Astrocyte (in vitro differentiated cells and primary cell): ENCODE measurements at regions not wholly inside any gene's neighbourhood (a gene's known extent, or its start where the extent isn't known, plus 50 kb on each side); places are given as distances from the start of the nearest gene placed in this dataset.

Experiments
- DNase-seq: peaks from one replicate; pipeline ENCODE4 v3.0.0-alpha.2; 2010; ENCODE audit warnings: low read depth
- FAIRE-seq: peaks from 2 replicates; lab custom pipeline; 2011; peaks lifted over from hg19 to GRCh38; lab: Jason Lieb, UNC
- H2AFZ ChIP-seq: 2 replicates; pipeline ENCODE4 v1.6.0; 2012; ENCODE audit warnings: low read depth, low read length, inconsistent platforms
- H3K27ac ChIP-seq: 2 replicates; pipeline ENCODE4 v1.5.1; 2011; ENCODE audit warnings: low read depth, low read length, inconsistent platforms
- H3K27me3 ChIP-seq: 2 replicates; pipeline ENCODE4 v1.6.0; 2011; ENCODE audit warnings: low read length, inconsistent platforms; ENCODE audit not compliant: insufficient read depth
- H3K36me3 ChIP-seq: 2 replicates; pipeline ENCODE4 v1.5.1; 2011; ENCODE audit warnings: low read length, inconsistent platforms; ENCODE audit not compliant: insufficient read depth
- H3K4me1 ChIP-seq: 2 replicates; pipeline ENCODE4 v1.5.1; 2011; ENCODE audit warnings: low read length, inconsistent platforms; ENCODE audit not compliant: insufficient read depth
- H3K4me2 ChIP-seq: 2 replicates; pipeline ENCODE4 v1.6.0; 2012; ENCODE audit warnings: low read length, inconsistent platforms
- H3K4me3 ChIP-seq: 2 replicates; pipeline ENCODE4 v1.5.1; 2011; ENCODE audit warnings: low read depth, mild to moderate bottlenecking, low read length, inconsistent platforms; ENCODE audit not compliant: insufficient read depth
- H3K79me2 ChIP-seq: 2 replicates; pipeline ENCODE4 v1.6.0; 2012; ENCODE audit warnings: mild to moderate bottlenecking, low read length, inconsistent platforms; ENCODE audit not compliant: insufficient read depth
- H3K9ac ChIP-seq: 2 replicates; pipeline ENCODE4 v1.6.0; 2012; ENCODE audit warnings: mild to moderate bottlenecking, low read length, inconsistent platforms
- H3K9me3 ChIP-seq: 2 replicates; pipeline ENCODE4 v1.5.1; 2012; ENCODE audit warnings: low read depth, mild to moderate bottlenecking, low read length, inconsistent platforms; ENCODE audit not compliant: insufficient read depth
- H4K20me1 ChIP-seq: 2 replicates; pipeline ENCODE4 v1.6.0; 2012; ENCODE audit warnings: low read length, inconsistent platforms; ENCODE audit not compliant: insufficient read depth
- H3K27ac Mint-ChIP-seq: one replicate; pipeline ENCODE4 v1.8.0; 2021; ENCODE audit warnings: mild to moderate bottlenecking, mixed read lengths; ENCODE audit not compliant: unreplicated experiment
- H3K27me3 Mint-ChIP-seq: one replicate; pipeline ENCODE4 v1.8.0; 2021; ENCODE audit warnings: low read depth, mixed read lengths; ENCODE audit not compliant: unreplicated experiment
- H3K36me3 Mint-ChIP-seq: one replicate; pipeline ENCODE4 v1.8.0; 2021; ENCODE audit warnings: low read depth, mixed read lengths; ENCODE audit not compliant: unreplicated experiment
- H3K4me1 Mint-ChIP-seq: one replicate; pipeline ENCODE4 v1.8.0; 2021; ENCODE audit warnings: low read depth, mixed read lengths; ENCODE audit not compliant: unreplicated experiment
- H3K4me3 Mint-ChIP-seq: one replicate; pipeline ENCODE4 v1.8.0; 2021; ENCODE audit warnings: mild to moderate bottlenecking, moderate library complexity, mixed read lengths; ENCODE audit not compliant: unreplicated experiment
- H3K9me3 Mint-ChIP-seq: one replicate; pipeline ENCODE4 v1.8.0; 2021; ENCODE audit warnings: mild to moderate bottlenecking, mixed read lengths; ENCODE audit not compliant: unreplicated experiment
- CTCF ChIP-seq: IDR thresholded peaks from 2 replicates; pipeline ENCODE4 v1.5.1; 2011; ENCODE audit warnings: low read depth, mild to moderate bottlenecking, inconsistent platforms, low read length, moderate library complexity; ENCODE audit not compliant: insufficient read depth
- EZH2 ChIP-seq: IDR thresholded peaks from 2 replicates; pipeline ENCODE4 v1.6.1; 2012; ENCODE audit warnings: mild to moderate bottlenecking, low read length, inconsistent platforms; ENCODE audit not compliant: insufficient read depth

- H3K27me3 ChIP-seq, result no peaks in the 10 kb centered on the region
- no peak overlapping the region for H3K27ac Mint-ChIP-seq
- no peak for DNase-seq
- H3K36me3 ChIP-seq, result no peaks in the 10 kb centered on the region
- peaks cover 7% of the 10 kb centered on the region for H3K9me3 Mint-ChIP-seq
- no peaks in the 10 kb centered on the region for H3K36me3 Mint-ChIP-seq
- no peaks in the 10 kb centered on the region for H3K79me2 ChIP-seq
- FAIRE-seq, result no peak
- H4K20me1 ChIP-seq, result no peaks in the 10 kb centered on the region
- no peaks in the 10 kb centered on the region for H3K9me3 ChIP-seq
- no peak for TF ChIP-seq EZH2
- TF ChIP-seq CTCF, result no peak
- peaks cover 26% of the 10 kb centered on the region for H3K4me1 ChIP-seq
- no peak overlapping the region for H2AFZ ChIP-seq
- H3K4me3 Mint-ChIP-seq, result no peak overlapping the region
- no peak overlapping the region for H3K27ac ChIP-seq
- H3K9ac ChIP-seq, result no peak overlapping the region
- H3K4me2 ChIP-seq, result no peak overlapping the region
- H3K4me1 Mint-ChIP-seq, result peaks cover 26% of the 10 kb centered on the region
- H3K4me3 ChIP-seq, result no peak overlapping the region
- no peaks in the 10 kb centered on the region for H3K27me3 Mint-ChIP-seq
Observed at GRCh38 chr18:22697561-22697960, 235.6 kb upstream of the RBBP8 start.

- Mint-ChIP-seq H3K4me3 (no peak overlapping the region), H3K9me3 (peaks cover 6% of the 10 kb centered on the region), H3K27ac (no peak overlapping the region), H3K4me1 (peaks cover 22% of the 10 kb centered on the region), H3K36me3 (no peaks in the 10 kb centered on the region), H3K27me3 (no peaks in the 10 kb centered on the region)
- Histone ChIP-seq H4K20me1 (no peaks in the 10 kb centered on the region), H2AFZ (no peak overlapping the region), H3K4me3 (no peak overlapping the region), H3K4me2 (no peak overlapping the region), H3K9ac (no peak overlapping the region), H3K27ac (no peak overlapping the region), H3K36me3 (no peaks in the 10 kb centered on the region), H3K4me1 (peaks cover 19% of the 10 kb centered on the region), H3K79me2 (no peaks in the 10 kb centered on the region), H3K9me3 (no peaks in the 10 kb centered on the region), H3K27me3 (no peaks in the 10 kb centered on the region)
- peak; percentile 7 for DNase-seq
- FAIRE-seq, result no peak
- TF ChIP-seq CTCF (no peak), EZH2 (no peak)
Observed at GRCh38 chr18:22698711-22699110, 234.4 kb upstream of the RBBP8 start.

GRCh38 chr18:22699629-22700028, 233.5 kb upstream of the RBBP8 start:
- no peak for FAIRE-seq
- H4K20me1 ChIP-seq, result no peaks in the 10 kb centered on the region
- no peak overlapping the region for H3K4me3 ChIP-seq
- Mint-ChIP-seq H3K36me3 (no peaks in the 10 kb centered on the region), H3K27me3 (no peaks in the 10 kb centered on the region), H3K27ac (no peak overlapping the region), H3K4me3 (no peak overlapping the region), H3K9me3 (peaks cover 5% of the 10 kb centered on the region), H3K4me1 (peaks cover 20% of the 10 kb centered on the region)
- H3K79me2 ChIP-seq, result no peaks in the 10 kb centered on the region
- no peaks in the 10 kb centered on the region for H3K27me3 ChIP-seq
- H3K4me2 ChIP-seq, result no peak overlapping the region
- no peaks in the 10 kb centered on the region for H3K9me3 ChIP-seq
- DNase-seq, result no peak
- TF ChIP-seq EZH2 (no peak), CTCF (no peak)
- no peak overlapping the region for H3K27ac ChIP-seq
- H2AFZ ChIP-seq, result no peak overlapping the region
- no peak overlapping the region for H3K9ac ChIP-seq
- peaks cover 14% of the 10 kb centered on the region for H3K4me1 ChIP-seq
- H3K36me3 ChIP-seq, result no peaks in the 10 kb centered on the region
